ENCODE measurements at regions not wholly inside any gene's neighbourhood (a gene's known extent, or its start where the extent isn't known, plus 50 kb on each side); places are given as distances from the start of the nearest gene placed in this dataset.
A peak's percentile ranks its signal among the peaks of the same experiment; 100 is the strongest.
"Not testable (repeated sequence)": the region's sequence is repeated elsewhere in the genome, so short reads cannot be mapped to it uniquely, and the experiment has no call there.

GRCh38 chr9:41035276-41035675 is 93.2 kb downstream of the FOXD4L6 start:
- H3K4me1 ChIP-seq; H3K27me3 ChIP-seq; H3K9me3 ChIP-seq; H3K4me3 ChIP-seq; intact Hi-C loops (cut with DNase I; ENCODE audit: low total_unique reads); H3K27ac ChIP-seq; DNase-seq: not testable (repeated sequence)
- peaks cover 4 to 12% (median 9%) of the 10 kb centered on the region in 3 donors for H3K36me3 ChIP-seq

GRCh38 chr9:41034699-41035197 is 93.7 kb downstream of the FOXD4L6 start:
- H3K27me3 ChIP-seq; intact Hi-C loops (cut with DNase I; ENCODE audit: low total_unique reads); DNase-seq; H3K4me1 ChIP-seq; H3K9me3 ChIP-seq; H3K27ac ChIP-seq; H3K4me3 ChIP-seq: not testable (repeated sequence)
- H3K36me3 ChIP-seq: peaks cover 4 to 12% (median 9%) of the 10 kb centered on the region in 3 donors

- DNase-seq; intact Hi-C loops (cut with DNase I; ENCODE audit: low total_unique reads); H3K4me1 ChIP-seq; H3K36me3 ChIP-seq; H3K27me3 ChIP-seq; H3K27ac ChIP-seq; H3K9me3 ChIP-seq; H3K4me3 ChIP-seq: not testable (repeated sequence)
Observed at GRCh38 chr9:41033877-41034276, 94.6 kb downstream of the FOXD4L6 start.

- H3K9me3 ChIP-seq; H3K4me3 ChIP-seq; H3K4me1 ChIP-seq; intact Hi-C loops (cut with DNase I; ENCODE audit: low total_unique reads); DNase-seq; H3K36me3 ChIP-seq; H3K27me3 ChIP-seq; H3K27ac ChIP-seq: not testable (repeated sequence)
Observed at GRCh38 chr9:41033360-41033759, 95.1 kb downstream of the FOXD4L6 start.

- H3K4me1 ChIP-seq; H3K27me3 ChIP-seq; H3K4me3 ChIP-seq; intact Hi-C loops (cut with DNase I; ENCODE audit: low total_unique reads); H3K9me3 ChIP-seq; DNase-seq; H3K27ac ChIP-seq; H3K36me3 ChIP-seq: not testable (repeated sequence)
Observed at GRCh38 chr9:41026912-41027676, 101.4 kb downstream of the FOXD4L6 start.

GRCh38 chr9:41022365-41022764 is 106.1 kb downstream of the FOXD4L6 start:
- H3K4me3 ChIP-seq; H3K4me1 ChIP-seq; H3K27me3 ChIP-seq; DNase-seq; H3K9me3 ChIP-seq; H3K27ac ChIP-seq; intact Hi-C loops (cut with DNase I; ENCODE audit: low total_unique reads): not testable (repeated sequence)
- H3K36me3 ChIP-seq: peaks cover 0 to 19% (median 5%) of the 10 kb centered on the region in 3 donors

- H3K9me3 ChIP-seq; H3K4me3 ChIP-seq; H3K27ac ChIP-seq; intact Hi-C loops (cut with DNase I; ENCODE audit: low total_unique reads); H3K27me3 ChIP-seq; H3K4me1 ChIP-seq; DNase-seq: not testable (repeated sequence)
- H3K36me3 ChIP-seq: peaks cover 5 to 28% (median 9%) of the 10 kb centered on the region in 3 donors
Observed at GRCh38 chr9:41019858-41020562, 108.5 kb downstream of the FOXD4L6 start.

- H3K4me3 ChIP-seq; H3K4me1 ChIP-seq; DNase-seq; H3K27ac ChIP-seq; H3K9me3 ChIP-seq; intact Hi-C loops (cut with DNase I; ENCODE audit: low total_unique reads); H3K27me3 ChIP-seq: not testable (repeated sequence)
- H3K36me3 ChIP-seq: peaks cover 5 to 35% (median 12%) of the 10 kb centered on the region in 3 donors
Observed at GRCh38 chr9:41018948-41019347, 109.5 kb downstream of the FOXD4L6 start.

GRCh38 chr9:41016699-41017098 is 111.8 kb downstream of the FOXD4L6 start:
- H3K27ac ChIP-seq; H3K27me3 ChIP-seq; intact Hi-C loops (cut with DNase I; ENCODE audit: low total_unique reads); H3K9me3 ChIP-seq; H3K4me3 ChIP-seq; DNase-seq; H3K4me1 ChIP-seq: not testable (repeated sequence)
- peaks cover 16 to 54% (median 24%) of the 10 kb centered on the region in 3 donors for H3K36me3 ChIP-seq

GRCh38 chr9:40999952-41000700 is 128.4 kb downstream of the FOXD4L6 start:
- H3K9me3 ChIP-seq; H3K4me3 ChIP-seq; intact Hi-C loops (cut with DNase I; ENCODE audit: low total_unique reads); H3K27ac ChIP-seq; H3K4me1 ChIP-seq; H3K27me3 ChIP-seq; DNase-seq: not testable (repeated sequence)
- H3K36me3 ChIP-seq: peaks cover 0 to 13% (median 9%) of the 10 kb centered on the region in 3 donors

GRCh38 chr9:40995490-40995889 is 133.0 kb downstream of the FOXD4L6 start:
- DNase-seq; H3K9me3 ChIP-seq; H3K27ac ChIP-seq; intact Hi-C loops (cut with DNase I; ENCODE audit: low total_unique reads); H3K4me3 ChIP-seq; H3K27me3 ChIP-seq: not testable (repeated sequence)
- peaks cover 0 to 13% (median 9%) of the 10 kb centered on the region in 3 donors for H3K36me3 ChIP-seq
- H3K4me1 ChIP-seq: peaks cover 0 to 24% (median 10%) of the 10 kb centered on the region in 4 donors

GRCh38 chr9:40993842-40994241 is 134.6 kb downstream of the FOXD4L6 start:
- H3K36me3 ChIP-seq; DNase-seq; H3K9me3 ChIP-seq; H3K4me3 ChIP-seq; H3K27me3 ChIP-seq; intact Hi-C loops (cut with DNase I; ENCODE audit: low total_unique reads); H3K27ac ChIP-seq: not testable (repeated sequence)
- H3K4me1 ChIP-seq: peaks cover 0 to 24% (median 10%) of the 10 kb centered on the region in 4 donors

GRCh38 chr9:40993375-40993774 is 135.1 kb downstream of the FOXD4L6 start:
- peaks cover 0 to 24% (median 10%) of the 10 kb centered on the region in 4 donors for H3K4me1 ChIP-seq
- not testable (repeated sequence) for H3K27ac ChIP-seq

More at GRCh38 chr9:40993375-40993774, 135.1 kb downstream of the FOXD4L6 start:
- DNase-seq; H3K36me3 ChIP-seq; intact Hi-C loops (cut with DNase I; ENCODE audit: low total_unique reads); H3K27me3 ChIP-seq; H3K9me3 ChIP-seq: not testable (repeated sequence)
- peak overlapping the region; percentile 80 to 97 for H3K4me3 ChIP-seq
